IMR-90 (cell line): ENCODE measurements at regions not wholly inside any gene's neighbourhood (a gene's known extent, or its start where the extent isn't known, plus 50 kb on each side); places are given as distances from the start of the nearest gene placed in this dataset.

ENCODE experiments used
- ATAC-seq: fragments of 200-7000 bp; cut with Tn5 transposase; 2 replicates; pipeline ENCODE4 v1.9.1; 2020; ENCODE audit warnings: low read depth, mild to moderate bottlenecking, moderate library complexity
- BruUV-seq: library from RNA; stranded (reverse); fragments of 400-500 nt; replicated peaks from 2 replicates; lab custom pipeline; 2021; lab: Mats Ljungman, UMichigan
- CTCF ChIA-PET: fragments of 300-600 bp; formaldehyde crosslinking; extraction: SDS; loops from one replicate; lab custom pipeline; 2021; ENCODE audit warnings: antibody characterized with exemption; lab: Yijun Ruan, JAX
- POLR2A ChIA-PET: fragments of 300-600 bp; sonication (Branson Sonifier 250); formaldehyde crosslinking; loops from one replicate; lab custom pipeline; 2022; ENCODE audit warnings: antibody characterized with exemption; ENCODE audit not compliant: unreplicated experiment; lab: Charles Lee
- DNase-seq: peaks from one replicate; pipeline ENCODE4 v3.0.0; 2013
- H2AFZ ChIP-seq: replicated peaks from 2 replicates; pipeline ENCODE3; 2013; ENCODE audit warnings: low read length, mild to moderate bottlenecking; ENCODE audit not compliant: poor library complexity
- H2AK5ac ChIP-seq: 2 replicates; pipeline ENCODE4 v1.6.1; 2013; ENCODE audit warnings: low read depth, low read length, inconsistent platforms
- H2AK9ac ChIP-seq: replicated peaks from 2 replicates; pipeline ENCODE3; 2013; ENCODE audit warnings: mild to moderate bottlenecking, low read depth, low read length, moderate library complexity; ENCODE audit not compliant: poor library complexity
- H2BK120ac ChIP-seq: 2 replicates; pipeline ENCODE4 v1.6.1; 2013; ENCODE audit warnings: low read depth, low read length, inconsistent platforms
- H2BK15ac ChIP-seq: 3 replicates; pipeline ENCODE4 v1.6.1; 2013; ENCODE audit warnings: low read depth, low read length, inconsistent platforms
- H2BK20ac ChIP-seq: 2 replicates; pipeline ENCODE4 v1.6.1; 2013; ENCODE audit warnings: low read depth, mild to moderate bottlenecking, inconsistent platforms, low read length, moderate library complexity
- H2BK5ac ChIP-seq: 2 replicates; pipeline ENCODE4 v1.6.1; 2013; ENCODE audit warnings: mild to moderate bottlenecking, low read depth, low read length, inconsistent platforms; ENCODE audit not compliant: poor library complexity, severe bottlenecking
- H3K14ac ChIP-seq: replicated peaks from 2 replicates; pipeline ENCODE4 v1.6.1; 2013; ENCODE audit warnings: low read depth, low read length, inconsistent platforms
- H3K18ac ChIP-seq: 2 replicates; pipeline ENCODE4 v1.6.1; 2013; ENCODE audit warnings: low read depth, low read length, control low read depth
- H3K23ac ChIP-seq: 2 replicates; pipeline ENCODE4 v1.6.1; 2013; ENCODE audit warnings: low read depth, low read length, inconsistent platforms
- H3K27ac ChIP-seq: 2 replicates; pipeline ENCODE4 v1.5.1; 2013; ENCODE audit warnings: mild to moderate bottlenecking, control low read depth, low read length; ENCODE audit not compliant: insufficient read depth
- H3K27me3 ChIP-seq: 2 replicates; pipeline ENCODE4 v1.6.1; 2013; ENCODE audit warnings: low read length; ENCODE audit not compliant: control insufficient read depth, insufficient read depth
- H3K36me3 ChIP-seq: 2 replicates; pipeline ENCODE4 v1.6.1; 2013; ENCODE audit warnings: low read length, mixed read lengths; ENCODE audit not compliant: control insufficient read depth, insufficient read depth
- H3K4ac ChIP-seq: 2 replicates; pipeline ENCODE4 v1.6.1; 2013; ENCODE audit warnings: low read depth, low read length, inconsistent platforms
- H3K4me1 ChIP-seq: 2 replicates; pipeline ENCODE4 v1.6.1; 2013; ENCODE audit warnings: low read length, mixed read lengths; ENCODE audit not compliant: control insufficient read depth, insufficient read depth
- H3K4me2 ChIP-seq: 2 replicates; pipeline ENCODE4 v1.6.1; 2013; ENCODE audit warnings: low read depth, mild to moderate bottlenecking, control low read depth, low read length, moderate library complexity
- H3K4me3 ChIP-seq: 2 replicates; pipeline ENCODE4 v1.5.1; 2013; ENCODE audit warnings: low read depth, mild to moderate bottlenecking, control low read depth, low read length, moderate library complexity; ENCODE audit not compliant: insufficient read depth
- H3K56ac ChIP-seq: 2 replicates; pipeline ENCODE4 v1.6.1; 2013; ENCODE audit warnings: low read length, inconsistent platforms; ENCODE audit not compliant: insufficient read depth; ENCODE audit errors: extremely low read depth
- H3K79me1 ChIP-seq, 2 experiments: 2 replicates each; pipeline ENCODE4 v1.6.1; 2013; ENCODE audit warnings: low read length in 2 of 2, inconsistent platforms in 1 of 2, low read depth in 1 of 2
- H3K9ac ChIP-seq: 2 replicates; pipeline ENCODE4 v1.6.1; 2013; ENCODE audit warnings: low read depth, low read length, control low read depth
- H3K9me1 ChIP-seq: 2 replicates; pipeline ENCODE4 v1.6.1; 2013; ENCODE audit warnings: low read length, inconsistent platforms; ENCODE audit not compliant: insufficient read depth
- H3K9me3 ChIP-seq: 2 replicates; pipeline ENCODE4 v1.6.1; 2013; ENCODE audit warnings: low read length; ENCODE audit not compliant: control insufficient read depth, insufficient read depth
- H4K20me1 ChIP-seq: 2 replicates; pipeline ENCODE4 v1.6.1; 2013; ENCODE audit warnings: low read length, inconsistent platforms; ENCODE audit not compliant: insufficient read depth
- H4K5ac ChIP-seq: 2 replicates; pipeline ENCODE4 v1.6.1; 2013; ENCODE audit warnings: mild to moderate bottlenecking, low read depth, low read length, control low read depth
- H4K8ac ChIP-seq, 2 experiments: 2 replicates each; pipeline ENCODE4 v1.6.1; 2013; ENCODE audit warnings: low read depth in 2 of 2, low read length in 2 of 2, control low read depth in 1 of 2, inconsistent platforms in 1 of 2
- H4K91ac ChIP-seq: 2 replicates; pipeline ENCODE4 v1.6.1; 2013; ENCODE audit warnings: low read depth, low read length, inconsistent platforms; ENCODE audit not compliant: insufficient read depth
- BHLHE40 ChIP-seq: fragments of 150-350 bp; IDR thresholded peaks from 2 replicates; pipeline ENCODE4 v1.6.1; 2016; ENCODE audit warnings: mild to moderate bottlenecking, low read depth, low read length
- MAFK ChIP-seq: IDR thresholded peaks from 2 replicates; pipeline ENCODE4 v1.6.1; 2012; ENCODE audit warnings: low read depth, low read length, improper control_type of control experiment
- MXI1 ChIP-seq: IDR thresholded peaks from 2 replicates; pipeline ENCODE4 v1.6.1; 2012; ENCODE audit warnings: low read depth, mild to moderate bottlenecking, low read length, moderate library complexity, borderline replicate concordance
- NFE2L2 ChIP-seq: fragments of 150-350 bp; IDR thresholded peaks from 2 replicates; pipeline ENCODE4 v1.6.1; 2016; ENCODE audit warnings: low read depth, mild to moderate bottlenecking, low read length
- RAD21 ChIP-seq: IDR thresholded peaks from 2 replicates; pipeline ENCODE4 v1.6.1; 2012; ENCODE audit warnings: low read length, improper control_type of control experiment
- RFX5 ChIP-seq: IDR thresholded peaks from 2 replicates; pipeline ENCODE4 v1.8.0; 2012; ENCODE audit warnings: low read depth, mild to moderate bottlenecking, low read length, moderate library complexity
- WGBS, 2 experiments: methylation state at CpG; one replicate each; pipeline versions ENCODE4 v1.1.5 to v1.1.7; 2013; ENCODE audit warnings: missing lambda C conversion rate in 2 of 2; ENCODE audit not compliant: insufficient read length in 1 of 2; ENCODE audit errors: extremely low coverage in 2 of 2; 5-methylcytosine and 5-hydroxymethylcytosine counted together
- dilution Hi-C: fragments of 300-500 bp; cut with HindIII; formaldehyde crosslinking; loops from one replicate; pipeline ENCODE4 v1.14.3; 2018; ENCODE audit warnings: low sequenced_read_pairs; ENCODE audit not compliant: unreplicated experiment
- in situ Hi-C: fragments of 300-500 bp; cut with MboI; formaldehyde crosslinking; loops from 3 replicates; pipeline ENCODE4 v1.14.3; 2019; ENCODE audit warnings: low sequenced_read_pairs, inconsistent platforms, mixed read lengths
- intact Hi-C: fragments of 100-400 bp; cut with micrococcal nuclease; formaldehyde crosslinking; loops from 2 replicates; pipeline ENCODE4 v1.10.0; 2022

DNA sequence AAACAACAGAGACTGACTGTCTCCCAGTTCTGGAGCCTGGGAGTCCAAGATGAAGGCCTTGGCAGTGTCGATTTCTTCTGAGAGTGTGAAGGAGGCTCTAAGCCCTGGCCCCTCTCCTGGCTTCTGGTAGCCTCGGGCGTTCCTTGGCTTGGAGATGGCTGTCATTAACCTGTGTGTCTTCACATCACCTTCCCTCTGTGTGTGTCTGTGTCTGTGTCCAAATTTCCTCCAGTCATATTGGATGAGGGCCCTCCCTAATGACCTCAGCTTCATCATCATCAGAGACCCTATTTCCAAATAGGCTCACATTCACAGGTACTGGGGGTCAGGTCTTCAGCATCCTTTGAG is 138.3 kb downstream of the TOMM20 start:
- no TSS peak for BruUV-seq
- Histone ChIP-seq H3K79me1 (0 out of 4 replicates have a peak, but pooled peaks cover 0 to 5% of the 10 kb centered on the region in 2 experiments), H2AK9ac (no peak overlapping the region), H3K27me3 (no peaks in the 10 kb centered on the region), H3K4me2 (no peak overlapping the region), H3K56ac (no peak overlapping the region), H3K23ac (no peak overlapping the region), H4K5ac (peak overlapping the region; percentile 25; the same call in 1 of the 2 replicates), H3K14ac (no peak overlapping the region), H3K18ac (no peak overlapping the region), H3K36me3 (no peaks in the 10 kb centered on the region), H3K27ac (no peak overlapping the region), H3K9me3 (no peaks in the 10 kb centered on the region), H2BK5ac (no peak overlapping the region), H3K4me3 (no peak overlapping the region), H4K20me1 (no peaks in the 10 kb centered on the region), H3K4me1 (peaks cover 18% of the 10 kb centered on the region), H2BK20ac (peak overlapping the region; percentile 53; the same call in 1 of the 2 replicates), H2AK5ac (peak overlapping the region; percentile 23; the same call in 1 of the 2 replicates), H2BK120ac (peak overlapping the region; percentile 49; the same call in 1 of the 2 replicates), H3K4ac (peak overlapping the region; percentile 48), H2BK15ac (no peak overlapping the region; the same call in 2 of the 3 replicates), H4K8ac (no peak overlapping the region), H3K9me1 (peaks cover 8% of the 10 kb centered on the region), H4K91ac (no peak overlapping the region), H2AFZ (no peak overlapping the region), H3K9ac (no peak overlapping the region)
- ChIA-PET CTCF (no interaction called here), POLR2A (no interaction called here)
- dilution Hi-C loops (no loop called here), intact Hi-C loops (no loop called here), in situ Hi-C loops (no loop called here)
- TF ChIP-seq MXI1 (no peak), MAFK (no peak), RAD21 (no peak), BHLHE40 (no peak), RFX5 (no peak), NFE2L2 (no peak)
- WGBS, 2 experiments: no CpG with 5 or more reads among the region's 3 CpGs
- ATAC-seq (no peak), DNase-seq (no peak)
